Mesenchymal stem cell (in vitro differentiated cells and primary cell): ENCODE measurements at regions not wholly inside any gene's neighbourhood (a gene's known extent, or its start where the extent isn't known, plus 50 kb on each side); places are given as distances from the start of the nearest gene placed in this dataset.

Experiments
- DNase-seq: peaks from one replicate; pipeline ENCODE4 v3.0.0-alpha.2; 2013
- H2AFZ ChIP-seq: one replicate; pipeline ENCODE4 v1.6.1; 2013; ENCODE audit warnings: low read depth, mild to moderate bottlenecking, control low read depth, inconsistent platforms, low read length, moderate library complexity
- H2AK5ac ChIP-seq: 2 replicates; pipeline ENCODE4 v1.6.1; 2013; ENCODE audit warnings: low read length, moderate library complexity, mild to moderate bottlenecking, inconsistent platforms; ENCODE audit not compliant: severe bottlenecking
- H2BK120ac ChIP-seq: one replicate; pipeline ENCODE4 v1.6.1; 2013; ENCODE audit warnings: low read depth, mild to moderate bottlenecking, inconsistent platforms, low read length, moderate library complexity
- H2BK12ac ChIP-seq, 2 experiments: one replicate each; pipeline ENCODE4 v1.6.1; 2013; ENCODE audit warnings: inconsistent platforms in 2 of 2, low read length in 2 of 2, mild to moderate bottlenecking in 2 of 2, moderate library complexity in 2 of 2, control low read depth in 1 of 2
- H2BK15ac ChIP-seq: one replicate; pipeline ENCODE4 v1.6.1; 2013; ENCODE audit warnings: mild to moderate bottlenecking, low read depth, inconsistent platforms; ENCODE audit not compliant: poor library complexity, severe bottlenecking
- H2BK5ac ChIP-seq: 2 replicates; pipeline ENCODE4 v1.6.1; 2013; ENCODE audit warnings: low read depth, mild to moderate bottlenecking, low read length, control low read depth, inconsistent platforms; ENCODE audit not compliant: poor library complexity, severe bottlenecking
- H3K14ac ChIP-seq, 2 experiments: one replicate each; pipeline ENCODE4 v1.6.1; 2013; ENCODE audit warnings: inconsistent platforms in 2 of 2, low read length in 2 of 2, control low read depth in 1 of 2, mild to moderate bottlenecking in 1 of 2, moderate library complexity in 1 of 2
- H3K18ac ChIP-seq, 2 experiments: one replicate each; pipeline ENCODE4 v1.6.1; 2013; ENCODE audit warnings: inconsistent platforms in 2 of 2, low read length in 2 of 2, control low read depth in 1 of 2, low read depth in 1 of 2, mild to moderate bottlenecking in 1 of 2
- H3K23ac ChIP-seq, 2 experiments: one replicate each; pipeline ENCODE4 v1.6.1; 2013; ENCODE audit warnings: inconsistent platforms in 2 of 2, low read length in 2 of 2, mild to moderate bottlenecking in 2 of 2, moderate library complexity in 2 of 2, control low read depth in 1 of 2
- H3K27ac ChIP-seq: 2 replicates; pipeline ENCODE4 v1.5.1; 2013; ENCODE audit warnings: mild to moderate bottlenecking, moderate library complexity, low read length, control low read depth, inconsistent platforms; ENCODE audit not compliant: poor library complexity, severe bottlenecking
- H3K27me3 ChIP-seq, 2 experiments: 2 replicates each; pipeline versions ENCODE4 v1.6.1 to v1.7.0; 2013; ENCODE audit warnings: low read length in 2 of 2, mild to moderate bottlenecking in 2 of 2, moderate library complexity in 2 of 2, control low read depth in 1 of 2, inconsistent platforms in 1 of 2; ENCODE audit not compliant: control insufficient read depth in 1 of 2, insufficient read depth in 1 of 2
- H3K36me3 ChIP-seq, 2 experiments: 2 replicates each; pipeline versions ENCODE4 v1.6.1 to v1.7.0; 2013; ENCODE audit warnings: low read length in 2 of 2, control low read depth in 1 of 2, inconsistent platforms in 1 of 2, low read depth in 1 of 2, mild to moderate bottlenecking in 1 of 2; ENCODE audit not compliant: insufficient read depth in 2 of 2, control insufficient read depth in 1 of 2
- H3K4ac ChIP-seq, 2 experiments: one replicate each; pipeline ENCODE4 v1.6.1; 2013; ENCODE audit warnings: inconsistent platforms in 2 of 2, low read length in 2 of 2, mild to moderate bottlenecking in 2 of 2, moderate library complexity in 2 of 2, control low read depth in 1 of 2, low read depth in 1 of 2
- H3K4me1 ChIP-seq: 2 replicates; pipeline ENCODE4 v1.6.1; 2013; ENCODE audit warnings: low read depth, low read length, control low read depth; ENCODE audit not compliant: control insufficient read depth, insufficient read depth
- H3K4me2 ChIP-seq: 2 replicates; pipeline ENCODE4 v1.6.1; 2013; ENCODE audit warnings: low read length, mild to moderate bottlenecking, inconsistent platforms; ENCODE audit not compliant: poor library complexity, severe bottlenecking
- H3K4me3 ChIP-seq, 2 experiments: 2 replicates each; pipeline versions ENCODE4 v1.5.1 to v1.7.0; 2013; ENCODE audit warnings: low read length in 2 of 2, mild to moderate bottlenecking in 2 of 2, control low read depth in 1 of 2, low read depth in 1 of 2; ENCODE audit not compliant: insufficient read depth in 1 of 2
- H3K79me1 ChIP-seq: replicated peaks from 2 replicates; pipeline ENCODE4 v1.6.1; 2013; ENCODE audit warnings: mild to moderate bottlenecking, control low read depth, low read length, inconsistent platforms; ENCODE audit not compliant: poor library complexity, severe bottlenecking
- H3K9ac ChIP-seq: 2 replicates; pipeline ENCODE4 v1.7.0; 2013; ENCODE audit warnings: mild to moderate bottlenecking, low read length, moderate library complexity
- H3K9me3 ChIP-seq: 2 replicates; pipeline ENCODE4 v1.7.0; 2013; ENCODE audit warnings: mild to moderate bottlenecking, low read length; ENCODE audit not compliant: control insufficient read depth
- H4K8ac ChIP-seq: one replicate; pipeline ENCODE4 v1.6.1; 2013; ENCODE audit warnings: inconsistent platforms, mild to moderate bottlenecking, low read length, moderate library complexity
- H4K91ac ChIP-seq: one replicate; pipeline ENCODE4 v1.6.1; 2013; ENCODE audit warnings: mild to moderate bottlenecking, low read length, inconsistent platforms
- WGBS: methylation state at CpG from one replicate; pipeline ENCODE4 v1.1.7; 2013; ENCODE audit warnings: mixed read lengths; 5-methylcytosine and 5-hydroxymethylcytosine counted together

DNA sequence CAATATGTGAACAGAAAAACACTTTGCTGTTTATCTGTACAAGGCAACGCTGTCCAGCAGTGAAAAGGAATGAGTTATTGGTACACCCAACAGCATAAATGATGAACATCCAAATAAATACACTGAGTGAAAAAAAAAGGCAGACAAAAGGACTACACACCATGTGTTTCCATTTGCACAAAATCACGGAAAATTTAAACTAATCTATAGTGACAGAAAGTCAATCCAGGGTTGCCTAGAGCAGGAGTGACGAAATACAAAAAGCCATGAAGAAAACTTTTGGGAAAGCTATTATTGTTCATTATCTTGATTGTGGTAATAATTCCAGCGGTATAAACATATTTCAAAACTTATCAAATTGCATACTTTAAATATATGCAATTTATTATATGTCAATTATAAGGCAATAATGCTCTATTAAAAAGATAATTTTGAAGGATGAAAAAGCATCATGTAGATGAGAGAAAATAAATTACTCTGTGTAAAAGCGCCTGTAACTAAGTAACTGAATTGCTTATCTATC, 578.0 kb upstream of the TMEM132C start:
- H3K4me2 ChIP-seq = no peak overlapping the region
- H3K4me3 ChIP-seq = no peak overlapping the region
- no peak overlapping the region for H2BK12ac ChIP-seq
- 73% methylated on average over 3 of the region's 5 CpGs for WGBS
- no peak overlapping the region for H2BK15ac ChIP-seq
- H3K27ac ChIP-seq = no peak overlapping the region
- no peak overlapping the region for H2AK5ac ChIP-seq
- no peak overlapping the region for H3K18ac ChIP-seq
- no peak overlapping the region for H3K14ac ChIP-seq
- no peak overlapping the region for H3K9ac ChIP-seq
- no peaks in the 10 kb centered on the region for H3K9me3 ChIP-seq
- H2BK5ac ChIP-seq = no peak overlapping the region
- no peak overlapping the region for H3K23ac ChIP-seq
- H3K79me1 ChIP-seq = no peaks in the 10 kb centered on the region
- H3K27me3 ChIP-seq = no peaks in the 10 kb centered on the region
- H3K4ac ChIP-seq = no peak overlapping the region
- DNase-seq = no peak
- no peak overlapping the region for H2BK120ac ChIP-seq
- H4K91ac ChIP-seq = no peak overlapping the region
- H3K36me3 ChIP-seq = no peaks in the 10 kb centered on the region
- H3K4me1 ChIP-seq = no peaks in the 10 kb centered on the region
- no peak overlapping the region for H4K8ac ChIP-seq
- no peak overlapping the region for H2AFZ ChIP-seq

- no peak overlapping the region for H3K27ac ChIP-seq
- no peak overlapping the region for H3K9ac ChIP-seq
- H3K14ac ChIP-seq = no peak overlapping the region
- H3K79me1 ChIP-seq = no peaks in the 10 kb centered on the region
- H2BK120ac ChIP-seq = no peak overlapping the region
- no peaks in the 10 kb centered on the region for H3K9me3 ChIP-seq
- H3K18ac ChIP-seq = no peak overlapping the region
- no peak overlapping the region for H2AFZ ChIP-seq
- no peak overlapping the region for H3K4me2 ChIP-seq
- H3K27me3 ChIP-seq = no peaks in the 10 kb centered on the region
- no peak overlapping the region for H3K23ac ChIP-seq
- no peak overlapping the region for H2BK12ac ChIP-seq
- H3K4me1 ChIP-seq = no peaks in the 10 kb centered on the region
- H2AK5ac ChIP-seq = no peak overlapping the region
- no peak overlapping the region for H4K91ac ChIP-seq
- H3K4ac ChIP-seq = no peak overlapping the region
- no peaks in the 10 kb centered on the region for H3K36me3 ChIP-seq
- no peak overlapping the region for H3K4me3 ChIP-seq
- H4K8ac ChIP-seq = no peak overlapping the region
- WGBS = no CpG with 5 or more reads among the region's 5 CpGs
- H2BK15ac ChIP-seq = no peak overlapping the region
- no peak overlapping the region for H2BK5ac ChIP-seq
- peak; percentile 4 for DNase-seq
Observed at GRCh38 chr12:127690161-127690560, 576.8 kb upstream of the TMEM132C start.

- H3K36me3 ChIP-seq = no peaks in the 10 kb centered on the region
- no peak overlapping the region for H3K9ac ChIP-seq
- no peak for DNase-seq
- H3K4me1 ChIP-seq = no peaks in the 10 kb centered on the region
- no peak overlapping the region for H3K4ac ChIP-seq
- no peaks in the 10 kb centered on the region for H3K79me1 ChIP-seq
- no peak overlapping the region for H2BK120ac ChIP-seq
- no peak overlapping the region for H3K18ac ChIP-seq
- no peak overlapping the region for H3K27ac ChIP-seq
- no peak overlapping the region for H4K8ac ChIP-seq
- H3K14ac ChIP-seq = no peak overlapping the region
- H2BK5ac ChIP-seq = no peak overlapping the region
- no peak overlapping the region for H3K4me2 ChIP-seq
- H2BK12ac ChIP-seq = no peak overlapping the region
- no peak overlapping the region for H2AK5ac ChIP-seq
- H3K9me3 ChIP-seq = peaks cover 5% of the 10 kb centered on the region
- H3K4me3 ChIP-seq = no peak overlapping the region
- no peak overlapping the region for H2AFZ ChIP-seq
- H3K23ac ChIP-seq = no peak overlapping the region
- no peak overlapping the region for H4K91ac ChIP-seq
- H3K27me3 ChIP-seq = no peaks in the 10 kb centered on the region
- no peak overlapping the region for H2BK15ac ChIP-seq
Observed at GRCh38 chr12:127696963-127697362, 570.0 kb upstream of the TMEM132C start.

DNA sequence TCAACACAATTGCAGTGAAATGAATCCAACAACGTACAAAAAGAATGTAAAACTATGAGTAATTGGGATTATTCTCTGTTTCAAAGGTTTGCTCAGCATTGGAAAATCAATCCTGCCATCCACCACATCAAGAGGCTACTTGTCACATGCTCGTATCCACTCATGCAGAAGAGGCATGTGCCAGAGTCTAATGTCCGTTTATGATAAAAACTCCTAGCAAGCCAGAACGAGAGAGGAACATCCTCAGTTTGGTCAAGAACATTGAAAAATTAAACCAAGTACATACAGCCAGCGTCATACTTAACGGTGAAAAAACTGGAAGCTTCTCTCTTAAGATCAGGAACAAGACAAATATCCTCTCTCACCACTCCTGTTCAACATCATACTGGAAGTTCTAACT, 563.9 kb upstream of the TMEM132C start:
- H3K27ac ChIP-seq = no peak overlapping the region
- H3K4me2 ChIP-seq = no peak overlapping the region
- no peak overlapping the region for H2BK12ac ChIP-seq
- H2AK5ac ChIP-seq = no peak overlapping the region
- H2BK120ac ChIP-seq = no peak overlapping the region
- no peak overlapping the region for H4K8ac ChIP-seq
- DNase-seq = no peak
- no peak overlapping the region for H2BK5ac ChIP-seq
- H3K9me3 ChIP-seq = peaks cover 5% of the 10 kb centered on the region
- H3K14ac ChIP-seq = no peak overlapping the region
- no peak overlapping the region for H2AFZ ChIP-seq
- no peak overlapping the region for H3K4me3 ChIP-seq
- H3K4me1 ChIP-seq = no peaks in the 10 kb centered on the region
- H3K9ac ChIP-seq = no peak overlapping the region
- no peak overlapping the region for H2BK15ac ChIP-seq
- no peak overlapping the region for H4K91ac ChIP-seq
- H3K4ac ChIP-seq = no peak overlapping the region
- no peak overlapping the region for H3K23ac ChIP-seq
- H3K36me3 ChIP-seq = no peaks in the 10 kb centered on the region
- no peak overlapping the region for H3K18ac ChIP-seq
- WGBS = 81% methylated on average over 3 of the region's 6 CpGs
- H3K27me3 ChIP-seq = peaks cover 0 to 12% of the 10 kb centered on the region in 2 experiments
- no peaks in the 10 kb centered on the region for H3K79me1 ChIP-seq
